Liver (tissue), 3 donors: ENCODE measurements at regions not wholly inside any gene's neighbourhood (a gene's known extent, or its start where the extent isn't known, plus 50 kb on each side); places are given as distances from the start of the nearest gene placed in this dataset.

ENCODE experiments used
- EGR1 ChIP-seq, 2 donors: IDR thresholded peaks; 2 replicates each; pipeline ENCODE4 v1.6.1; 2016 to 2018; ENCODE audit warnings: antibody characterized with exemption in 2 of 2, low read depth in 2 of 2
- HNF4A ChIP-seq, 2 donors: conservative IDR thresholded peaks; 2 replicates each; pipeline ENCODE4 v1.6.1; 2016; ENCODE audit warnings: antibody characterized with exemption in 2 of 2, mild to moderate bottlenecking in 2 of 2
- JUND ChIP-seq, 2 donors: IDR thresholded peaks; 2 replicates each; pipeline ENCODE4 v1.6.1; 2016; ENCODE audit warnings: antibody characterized with exemption in 2 of 2
- RAD21 ChIP-seq, 2 donors: IDR thresholded peaks; 2 replicates each; pipeline ENCODE4 v1.6.1; 2016; ENCODE audit warnings: antibody characterized with exemption in 2 of 2, mild to moderate bottlenecking in 2 of 2
- REST ChIP-seq: IDR thresholded peaks from 2 replicates; pipeline ENCODE4 v1.6.1; 2016; ENCODE audit warnings: antibody characterized with exemption, mild to moderate bottlenecking
- TAF1 ChIP-seq: conservative IDR thresholded peaks from 2 replicates; pipeline ENCODE4 v1.6.1; 2016; ENCODE audit warnings: antibody characterized with exemption, mild to moderate bottlenecking
- YY1 ChIP-seq: IDR thresholded peaks from 2 replicates; pipeline ENCODE4 v1.6.1; 2016; ENCODE audit warnings: antibody characterized with exemption, mild to moderate bottlenecking
- TF ChIP-seq, protein P1 (sequence below): fragments of 150-350 bp; IDR thresholded peaks from 2 replicates; pipeline ENCODE4 v1.5.1; 2017; ENCODE audit warnings: improper control_type of control experiment, low read depth, low read length; ENCODE audit not compliant: missing input control
- TF ChIP-seq, protein P2 (sequence below): IDR thresholded peaks from 2 replicates; pipeline ENCODE4 v1.6.1; 2016; ENCODE audit warnings: antibody characterized with exemption
- donor health status: healthy.
- donor health status: healthy.

DNA sequence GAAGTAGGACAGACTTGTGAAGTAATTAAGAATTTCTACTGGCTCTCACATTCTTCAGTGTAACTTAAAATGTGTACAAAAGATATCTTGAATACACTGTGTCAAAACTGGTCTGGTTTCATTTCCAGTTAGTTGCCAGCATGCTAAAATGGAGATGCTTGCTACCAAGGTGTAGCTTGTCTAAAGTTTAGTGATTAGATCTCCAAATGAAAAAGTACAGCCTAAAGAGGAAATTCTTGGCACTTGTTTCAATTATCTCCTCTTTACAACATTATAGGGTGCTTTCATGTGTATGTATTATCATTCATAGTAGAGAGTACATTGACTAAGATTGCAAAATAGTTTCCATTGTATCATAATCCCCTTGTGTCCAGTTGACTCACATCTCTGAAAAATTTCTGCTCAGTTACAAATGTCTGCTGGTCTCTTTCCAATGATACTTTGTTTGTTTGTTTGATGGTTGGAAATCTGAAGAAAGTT is 97.3 kb upstream of the SPRY1 start:
- TF ChIP-seq, protein P1, sequence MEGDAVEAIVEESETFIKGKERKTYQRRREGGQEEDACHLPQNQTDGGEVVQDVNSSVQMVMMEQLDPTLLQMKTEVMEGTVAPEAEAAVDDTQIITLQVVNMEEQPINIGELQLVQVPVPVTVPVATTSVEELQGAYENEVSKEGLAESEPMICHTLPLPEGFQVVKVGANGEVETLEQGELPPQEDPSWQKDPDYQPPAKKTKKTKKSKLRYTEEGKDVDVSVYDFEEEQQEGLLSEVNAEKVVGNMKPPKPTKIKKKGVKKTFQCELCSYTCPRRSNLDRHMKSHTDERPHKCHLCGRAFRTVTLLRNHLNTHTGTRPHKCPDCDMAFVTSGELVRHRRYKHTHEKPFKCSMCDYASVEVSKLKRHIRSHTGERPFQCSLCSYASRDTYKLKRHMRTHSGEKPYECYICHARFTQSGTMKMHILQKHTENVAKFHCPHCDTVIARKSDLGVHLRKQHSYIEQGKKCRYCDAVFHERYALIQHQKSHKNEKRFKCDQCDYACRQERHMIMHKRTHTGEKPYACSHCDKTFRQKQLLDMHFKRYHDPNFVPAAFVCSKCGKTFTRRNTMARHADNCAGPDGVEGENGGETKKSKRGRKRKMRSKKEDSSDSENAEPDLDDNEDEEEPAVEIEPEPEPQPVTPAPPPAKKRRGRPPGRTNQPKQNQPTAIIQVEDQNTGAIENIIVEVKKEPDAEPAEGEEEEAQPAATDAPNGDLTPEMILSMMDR: no peak
- TF ChIP-seq EGR1 (IDR thresholded peaks at IDR 0.05; ENCODE audit: low read depth in 2 of 2) (no peak), RAD21 (IDR thresholded peaks at IDR 0.05) (no peak), JUND (IDR thresholded peaks at IDR 0.05) (no peak), TAF1 (no peak), REST (no peak), YY1 (no peak), HNF4A (conservative IDR thresholded peaks at IDR 0.05) (no peak)
- TF ChIP-seq, protein P2, sequence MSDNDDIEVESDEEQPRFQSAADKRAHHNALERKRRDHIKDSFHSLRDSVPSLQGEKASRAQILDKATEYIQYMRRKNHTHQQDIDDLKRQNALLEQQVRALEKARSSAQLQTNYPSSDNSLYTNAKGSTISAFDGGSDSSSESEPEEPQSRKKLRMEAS: no peak
